HS-5 (cell line): ENCODE measurements at regions not wholly inside any gene's neighbourhood (a gene's known extent, or its start where the extent isn't known, plus 50 kb on each side); places are given as distances from the start of the nearest gene placed in this dataset.

ENCODE experiments used
- DNase-seq: peaks from one replicate; pipeline ENCODE4 v3.0.0-alpha.2; 2012; ENCODE audit warnings: low read depth

DNA sequence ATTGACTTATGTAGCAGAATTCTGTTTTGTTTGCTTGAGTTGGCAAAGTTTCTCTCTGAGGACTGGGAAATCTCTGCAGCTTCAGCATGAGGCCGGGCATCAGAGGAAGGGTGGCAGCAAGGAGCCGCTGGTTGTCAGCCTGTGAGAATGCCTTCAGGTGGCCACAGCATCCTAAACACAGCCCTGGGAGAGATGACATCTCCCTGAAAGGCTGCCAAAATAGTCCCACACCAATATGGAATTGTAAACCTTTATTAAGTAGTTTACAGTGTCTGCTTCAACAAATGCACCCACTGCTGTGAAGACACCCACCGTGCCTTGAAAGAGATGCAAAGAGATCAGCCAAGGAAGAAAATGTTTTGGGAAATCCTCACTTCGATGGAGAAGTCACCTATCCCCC, 609.7 kb upstream of the ARRDC4 start:
- DNase-seq = no peak

GRCh38 chr15:97383516-97383915, 577.0 kb upstream of the ARRDC4 start:
- DNase-seq = no peak

GRCh38 chr15:97386940-97387339, 573.6 kb upstream of the ARRDC4 start:
- DNase-seq = no peak

GRCh38 chr15:97401195-97401594, 559.3 kb upstream of the ARRDC4 start:
- DNase-seq = no peak

DNA sequence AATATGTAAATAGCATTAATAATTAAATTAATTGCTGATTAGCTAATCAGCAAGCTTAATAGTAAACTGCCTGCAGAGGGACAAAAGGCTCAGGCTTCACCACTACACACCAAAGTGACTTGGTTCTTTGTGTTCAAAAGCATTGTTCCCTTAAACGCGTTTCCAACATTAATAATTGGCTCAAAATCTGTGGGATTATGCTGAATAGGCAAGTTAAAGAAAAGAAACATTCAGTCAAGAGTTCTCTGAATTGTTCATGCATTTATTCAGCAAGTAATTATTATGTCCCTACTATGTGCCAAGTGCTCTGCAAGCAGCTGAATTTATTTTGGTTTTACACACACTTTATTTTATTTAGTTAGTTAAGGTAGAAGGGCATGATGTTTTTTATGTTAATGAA, 558.5 kb upstream of the ARRDC4 start:
- DNase-seq = no peak

DNA sequence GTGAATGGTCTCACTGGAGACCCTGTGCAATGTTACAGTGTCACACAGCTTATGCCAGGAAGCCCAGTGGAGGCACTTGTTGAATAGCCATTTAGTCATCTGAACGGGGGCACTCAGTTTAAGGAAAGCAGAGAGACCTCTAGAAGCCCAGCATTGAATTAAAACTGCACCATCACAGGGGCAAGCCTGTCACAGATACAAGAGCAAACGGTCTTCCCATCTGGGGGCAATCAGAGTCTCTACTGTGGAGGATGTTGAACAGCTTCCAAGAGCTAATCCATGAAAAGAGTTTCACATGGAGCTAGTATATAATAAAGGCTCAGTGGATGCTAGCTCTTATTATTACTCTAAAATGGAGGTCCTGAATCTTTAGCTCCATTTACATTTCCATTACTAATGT, 553.7 kb upstream of the ARRDC4 start:
- no peak for DNase-seq

GRCh38 chr15:97410897-97411575, 549.5 kb upstream of the ARRDC4 start:
- DNase-seq = no peak

DNA sequence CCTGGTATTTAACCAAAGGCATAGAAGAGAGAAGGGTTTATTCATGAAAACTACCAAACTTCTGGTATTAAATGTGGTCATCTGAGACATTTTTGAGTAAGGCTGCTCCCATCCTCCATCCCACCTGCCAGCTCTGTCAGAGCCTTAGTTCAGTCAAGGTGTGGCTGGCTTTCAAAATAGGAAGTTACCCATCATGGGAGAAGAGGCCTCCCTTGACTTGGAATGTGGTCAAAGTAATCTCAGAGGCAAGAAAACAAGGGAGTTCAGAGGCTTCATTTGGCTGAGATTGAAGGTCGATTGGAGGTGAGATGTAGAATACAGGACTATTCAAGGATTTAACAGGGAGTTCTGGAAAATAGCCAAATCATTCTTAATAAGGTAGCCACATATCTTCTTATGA, 540.4 kb upstream of the ARRDC4 start:
- no peak for DNase-seq

DNA sequence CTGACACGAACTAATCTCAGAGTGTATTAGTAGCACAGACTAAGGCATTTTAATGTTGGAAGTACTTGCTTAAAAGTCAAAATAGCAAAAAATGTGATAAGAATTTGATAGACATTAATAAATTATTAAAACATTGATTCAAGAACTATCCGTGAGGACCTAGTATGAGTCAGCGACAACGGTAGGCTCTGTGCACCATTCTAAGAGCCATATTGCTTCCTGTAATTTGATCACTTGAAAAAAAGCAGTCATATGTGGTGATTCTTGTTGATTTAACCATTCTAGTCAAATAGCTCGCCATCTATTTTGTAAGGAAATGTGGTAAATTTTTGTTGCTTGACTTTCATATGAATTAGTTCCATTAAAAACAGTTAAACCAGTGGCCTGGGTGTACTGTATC, 534.9 kb upstream of the ARRDC4 start:
- no peak for DNase-seq

- no peak for DNase-seq
These were observed 517.4 kb upstream of the ARRDC4 start for GRCh38 chr15:97443101-97443500.

- no peak for DNase-seq
These were observed 514.4 kb upstream of the ARRDC4 start for GRCh38 chr15:97446138-97446537.

DNA sequence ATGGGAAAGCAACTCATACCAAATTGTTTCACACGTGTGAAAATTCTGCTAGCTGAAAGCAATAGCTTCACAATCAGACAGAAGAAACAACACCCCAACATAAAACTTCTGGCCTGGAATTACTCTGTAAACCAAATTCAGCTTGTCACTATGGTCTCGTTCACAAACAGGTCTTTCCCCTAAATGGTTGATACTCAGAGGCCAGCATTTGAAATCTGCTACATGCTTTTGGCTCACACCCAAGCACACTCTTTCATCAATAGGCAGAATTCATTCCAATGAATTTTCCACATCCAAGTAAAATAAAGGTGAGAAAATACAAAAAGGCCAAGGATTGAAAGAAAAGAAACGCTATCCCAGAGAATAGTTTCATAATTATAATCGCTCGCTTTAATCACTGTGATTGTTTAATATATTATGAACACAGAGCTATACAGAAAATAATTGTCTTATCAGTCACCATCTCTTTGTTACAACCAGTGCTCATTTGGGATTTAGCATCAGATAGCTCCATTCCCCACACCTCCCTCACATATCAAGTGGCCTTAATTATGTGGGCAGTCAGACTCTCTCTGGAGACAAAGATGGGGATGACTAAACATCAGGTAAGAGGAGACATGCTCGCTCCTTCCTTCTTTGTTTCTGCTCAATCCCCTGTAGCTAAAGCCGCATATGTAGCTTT, 503.8 kb upstream of the ARRDC4 start:
- no peak for DNase-seq

- no peak for DNase-seq
These were observed 503.2 kb upstream of the ARRDC4 start for GRCh38 chr15:97457203-97457847.

DNA sequence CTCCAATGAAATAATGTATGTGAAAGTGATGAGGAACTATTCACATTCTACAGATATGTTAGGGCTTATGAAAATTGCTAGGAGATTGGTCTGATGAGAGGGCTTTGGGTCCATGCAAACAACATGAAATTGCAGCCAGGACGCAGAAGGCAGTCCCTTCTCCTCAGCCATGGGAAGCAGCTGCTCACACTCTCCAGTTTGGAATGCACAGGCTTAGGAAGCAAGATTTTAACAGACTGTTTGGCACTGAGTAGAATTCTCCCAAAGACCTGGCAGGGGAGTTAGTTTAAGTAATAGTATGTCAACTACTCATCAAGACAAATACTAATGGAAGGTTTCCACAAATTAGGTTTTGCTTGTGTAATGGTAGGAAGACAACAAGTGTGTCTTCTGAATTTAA, 500.7 kb upstream of the ARRDC4 start:
- DNase-seq = no peak

DNA sequence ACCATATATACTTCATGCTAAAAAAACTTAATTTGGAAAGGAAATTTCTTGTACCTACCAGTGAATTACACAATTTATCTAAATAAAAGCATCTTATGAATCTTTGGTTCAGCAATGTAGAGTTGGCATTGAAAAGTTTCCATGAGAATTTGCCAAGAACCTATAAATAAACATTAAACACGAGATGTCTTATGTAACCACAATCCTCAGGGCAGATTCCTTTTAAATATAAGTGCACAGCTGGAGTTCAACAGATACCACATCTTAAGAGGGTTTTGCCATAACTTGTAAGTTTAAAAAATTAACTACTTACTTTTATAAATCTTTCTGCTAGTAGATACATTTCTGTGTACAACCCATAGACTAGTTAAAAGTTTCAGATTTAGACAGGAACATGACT, 499.3 kb upstream of the ARRDC4 start:
- no peak for DNase-seq

DNA sequence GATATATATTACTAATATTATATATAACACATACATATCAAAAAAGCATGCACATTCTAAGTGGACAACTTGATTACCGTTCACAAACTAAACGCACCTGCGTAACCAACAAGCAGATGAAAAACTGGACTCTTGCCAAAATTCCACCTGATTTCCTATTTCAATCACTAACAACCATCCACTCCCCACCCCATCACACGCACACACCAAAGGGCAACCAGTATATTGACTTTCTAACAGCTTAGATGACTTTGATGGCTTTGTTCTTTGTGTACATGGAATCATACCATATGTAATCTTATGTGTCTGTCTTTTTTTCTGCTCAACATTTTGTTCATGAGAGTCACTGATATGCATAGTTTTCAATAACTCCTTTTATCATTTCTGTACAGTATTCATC, 496.8 kb upstream of the ARRDC4 start:
- no peak for DNase-seq

DNA sequence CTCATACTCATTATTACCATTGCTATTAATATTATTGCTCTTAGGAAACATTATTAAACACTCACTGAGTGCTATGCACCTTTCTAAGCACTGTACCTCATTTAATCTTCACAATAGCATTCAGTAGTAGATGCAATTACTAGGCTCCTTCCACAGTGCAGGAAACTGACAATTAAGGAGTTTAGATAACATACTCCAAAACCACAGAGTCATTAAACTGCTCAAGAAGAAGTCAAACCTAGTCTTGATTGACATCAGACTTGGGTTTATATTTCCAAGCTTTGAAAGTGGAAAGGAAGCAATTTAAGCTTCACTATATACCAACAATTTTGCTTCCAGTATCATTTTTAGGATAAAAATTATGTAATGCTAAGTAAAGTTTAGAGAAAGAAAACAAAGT, 490.1 kb upstream of the ARRDC4 start:
- DNase-seq = no peak

DNA sequence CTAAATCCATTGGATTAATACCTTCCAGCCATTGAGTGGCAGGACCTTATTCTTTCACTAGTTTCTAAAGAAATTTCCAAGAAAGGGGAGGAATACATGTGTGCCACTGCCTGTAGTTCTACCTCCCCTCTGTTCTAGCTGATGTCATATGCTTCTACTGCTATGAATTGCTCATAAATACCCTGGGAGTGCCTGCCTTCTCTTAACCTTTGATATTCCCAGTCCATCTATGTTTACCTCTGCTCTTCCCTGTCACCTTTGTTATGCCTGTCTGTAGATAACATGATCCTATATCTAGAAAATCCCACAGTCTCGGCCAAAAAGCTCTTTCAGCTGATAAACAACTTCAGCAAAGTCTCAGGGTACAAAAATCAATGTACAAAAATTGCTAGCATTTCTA, 486.9 kb upstream of the ARRDC4 start:
- no peak for DNase-seq

- DNase-seq = no peak
These were observed 480.5 kb upstream of the ARRDC4 start for GRCh38 chr15:97479957-97480356.

- DNase-seq = no peak
These were observed 478.0 kb upstream of the ARRDC4 start for GRCh38 chr15:97482521-97482920.

- DNase-seq = no peak
These were observed 477.3 kb upstream of the ARRDC4 start for GRCh38 chr15:97483232-97483631.

GRCh38 chr15:97490429-97490828, 470.1 kb upstream of the ARRDC4 start:
- DNase-seq = no peak

- DNase-seq = no peak
These were observed 459.2 kb upstream of the ARRDC4 start for GRCh38 chr15:97501291-97501690.

GRCh38 chr15:97502038-97502437, 458.5 kb upstream of the ARRDC4 start:
- DNase-seq = no peak
